ENCODE measurements at regions not wholly inside any gene's neighbourhood (a gene's known extent, or its start where the extent isn't known, plus 50 kb on each side); places are given as distances from the start of the nearest gene placed in this dataset.

- H3K4me3 ChIP-seq (ENCODE audit: low read depth, poor library complexity, severe bottlenecking) = no peak overlapping the region
- DNase-seq (ENCODE audit: low spot score in 2 of 2) = no peak
- intact Hi-C loops (cut with DNase I; ENCODE audit: low total_unique reads) = no loop called here
- TF ChIP-seq POLR2A (IDR thresholded peaks at IDR 0.05) (no peak), CTCF (IDR thresholded peaks at IDR 0.05) (no peak)
Observed at GRCh38 chr9:82893549-82893948, 169.4 kb downstream of the RASEF start.

GRCh38 chr9:82894548-82894947 is 168.4 kb downstream of the RASEF start:
- no peak for TF ChIP-seq CTCF (IDR thresholded peaks at IDR 0.05)
- TF ChIP-seq POLR2A (IDR thresholded peaks at IDR 0.05) = no peak
- WGBS, 2 donors = 75 to 90% methylated on average over 1 of the region's 1 CpG
- intact Hi-C loops (cut with DNase I; ENCODE audit: low total_unique reads) = no loop called here
- H3K4me3 ChIP-seq (ENCODE audit: low read depth, poor library complexity, severe bottlenecking) = no peak overlapping the region
- no peak for DNase-seq (ENCODE audit: low spot score in 2 of 2)

- intact Hi-C loops (cut with DNase I; ENCODE audit: low total_unique reads) = no loop called here
- WGBS, 2 donors = 57 to 65% methylated on average over 4 of the region's 4 CpGs
- no peak for TF ChIP-seq POLR2A (IDR thresholded peaks at IDR 0.05)
- TF ChIP-seq CTCF (IDR thresholded peaks at IDR 0.05) = no peak
- H3K4me3 ChIP-seq (ENCODE audit: low read depth, poor library complexity, severe bottlenecking) = no peak overlapping the region
- no peak for DNase-seq (ENCODE audit: low spot score in 2 of 2)
Observed at GRCh38 chr9:82894961-82895821, 167.8 kb downstream of the RASEF start.

GRCh38 chr9:82895822-82896110 is 167.2 kb downstream of the RASEF start:
- no peak overlapping the region for H3K4me3 ChIP-seq (ENCODE audit: low read depth, poor library complexity, severe bottlenecking)
- no peak for DNase-seq (ENCODE audit: low spot score in 2 of 2)
- 59 to 62% methylated on average over 1 of the region's 1 CpG for WGBS, 2 donors
- no peak for TF ChIP-seq CTCF (IDR thresholded peaks at IDR 0.05)
- no peak for TF ChIP-seq POLR2A (IDR thresholded peaks at IDR 0.05)
- intact Hi-C loops (cut with DNase I; ENCODE audit: low total_unique reads) = no loop called here

- no peak overlapping the region for H3K4me3 ChIP-seq (ENCODE audit: low read depth, poor library complexity, severe bottlenecking)
- DNase-seq (ENCODE audit: low spot score in 2 of 2) = no peak
- 84 to 86% methylated on average over 4 of the region's 4 CpGs for WGBS, 2 donors
- TF ChIP-seq CTCF (IDR thresholded peaks at IDR 0.05) = no peak
- TF ChIP-seq POLR2A (IDR thresholded peaks at IDR 0.05) = no peak
- intact Hi-C loops (cut with DNase I; ENCODE audit: low total_unique reads) = no loop called here
Observed at GRCh38 chr9:82903503-82903902, 159.4 kb downstream of the RASEF start.

- WGBS, 2 donors = 40 to 49% methylated on average over 3 of the region's 3 CpGs
- TF ChIP-seq POLR2A (IDR thresholded peaks at IDR 0.05) = no peak
- no peak for TF ChIP-seq CTCF (IDR thresholded peaks at IDR 0.05)
- DNase-seq (ENCODE audit: low spot score in 2 of 2) = no peak
- intact Hi-C loops (cut with DNase I; ENCODE audit: low total_unique reads) = no loop called here
- H3K4me3 ChIP-seq (ENCODE audit: low read depth, poor library complexity, severe bottlenecking) = no peak overlapping the region
Observed at GRCh38 chr9:82911996-82912395, 150.9 kb downstream of the RASEF start.

Measured in lower leg skin (tissue), 4 donors.